ENCODE measurements at regions not wholly inside any gene's neighbourhood (a gene's known extent, or its start where the extent isn't known, plus 50 kb on each side); places are given as distances from the start of the nearest gene placed in this dataset.
"Not testable (repeated sequence)": the region's sequence is repeated elsewhere in the genome, so short reads cannot be mapped to it uniquely, and the experiment has no call there.

- CTCF ChIA-PET, result no interaction called here
- POLR2A ChIA-PET, result no interaction called here
- no peak overlapping the region for H3K4me3 ChIP-seq (ENCODE audit: low read depth, low read length)
- no peak for TF ChIP-seq CTCF (IDR thresholded peaks at IDR 0.05; ENCODE audit: insufficient read depth, low read length, missing control alignments)
- no peak for DNase-seq (ENCODE audit: low read depth, low spot score)
These were observed 141.6 kb upstream of the NBPF11 start for GRCh38 chr1:148293651-148294050.

GRCh38 chr1:148292915-148293314, 140.8 kb upstream of the NBPF11 start:
- no peak for DNase-seq (ENCODE audit: low read depth, low spot score)
- TF ChIP-seq CTCF (IDR thresholded peaks at IDR 0.05; ENCODE audit: insufficient read depth, low read length, missing control alignments), result no peak
- H3K4me3 ChIP-seq (ENCODE audit: low read depth, low read length), result no peak overlapping the region
- ChIA-PET POLR2A (no interaction called here), CTCF (no interaction called here)

GRCh38 chr1:148290881-148291280, 138.8 kb upstream of the NBPF11 start:
- no peak overlapping the region for H3K4me3 ChIP-seq (ENCODE audit: low read depth, low read length)
- ChIA-PET CTCF (no interaction called here), POLR2A (no interaction called here)
- DNase-seq (ENCODE audit: low read depth, low spot score), result no peak
- no peak for TF ChIP-seq CTCF (IDR thresholded peaks at IDR 0.05; ENCODE audit: insufficient read depth, low read length, missing control alignments)

DNA sequence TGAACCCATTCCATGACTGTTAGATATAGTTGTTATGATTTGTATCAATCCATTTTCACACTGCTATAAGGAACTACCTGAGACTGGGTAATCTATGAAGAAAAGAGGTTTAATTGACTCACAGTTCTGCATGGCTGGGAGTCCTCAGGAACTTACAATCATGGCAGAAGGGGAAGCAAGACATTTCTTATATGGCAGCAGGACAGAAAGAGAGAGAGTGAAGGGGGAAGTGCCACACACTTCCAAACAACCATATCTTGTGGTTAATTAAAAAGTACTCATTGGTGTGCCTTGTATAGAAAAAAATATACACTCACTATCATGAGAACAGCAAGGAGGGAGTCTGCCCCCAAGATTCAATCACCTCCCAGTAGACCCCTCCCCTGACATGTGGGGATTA, 137.6 kb upstream of the NBPF11 start:
- CTCF ChIA-PET, result no interaction called here
- POLR2A ChIA-PET, result no interaction called here

DNA sequence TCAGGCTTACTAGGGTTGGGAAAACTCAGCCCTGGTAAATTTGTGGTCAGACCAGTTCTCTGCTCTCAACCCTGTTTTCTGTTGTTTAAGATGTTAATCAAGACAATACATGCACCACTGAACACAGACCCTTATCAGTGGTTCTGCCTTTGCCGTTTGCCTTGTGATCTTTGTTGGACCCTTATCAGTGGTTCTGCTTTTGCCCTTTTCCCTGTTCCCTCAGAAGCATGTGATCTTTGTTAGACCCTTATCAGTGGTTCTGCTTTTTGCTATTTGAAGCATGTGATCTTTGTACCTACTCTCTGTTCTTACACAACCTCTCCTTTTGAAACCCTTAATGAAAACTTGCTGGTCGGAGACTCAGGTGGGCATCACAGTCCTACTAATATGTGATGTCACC, 133.9 kb upstream of the NBPF11 start:
- DNase-seq (ENCODE audit: low read depth, low spot score); CTCF ChIA-PET: not testable (repeated sequence)

More for the DNA sequence above, 137.6 kb upstream of the NBPF11 start:
- no peak for TF ChIP-seq CTCF (IDR thresholded peaks at IDR 0.05; ENCODE audit: insufficient read depth, low read length, missing control alignments)
- no peak overlapping the region for H3K4me3 ChIP-seq (ENCODE audit: low read depth, low read length)
- no peak for DNase-seq (ENCODE audit: low read depth, low spot score)

GRCh38 chr1:148280831-148281572, 128.9 kb upstream of the NBPF11 start:
- POLR2A ChIA-PET; DNase-seq (ENCODE audit: low read depth, low spot score); CTCF ChIA-PET: not testable (repeated sequence)
- H3K4me3 ChIP-seq (ENCODE audit: low read depth, low read length), result peak overlapping the region; percentile 54

More for the DNA sequence above, 133.9 kb upstream of the NBPF11 start:
- H3K4me3 ChIP-seq (ENCODE audit: low read depth, low read length); POLR2A ChIA-PET: not testable (repeated sequence)

GRCh38 chr1:148279002-148279542, 127.0 kb upstream of the NBPF11 start:
- H3K4me3 ChIP-seq (ENCODE audit: low read depth, low read length); DNase-seq (ENCODE audit: low read depth, low spot score); POLR2A ChIA-PET; CTCF ChIA-PET: not testable (repeated sequence)

DNA sequence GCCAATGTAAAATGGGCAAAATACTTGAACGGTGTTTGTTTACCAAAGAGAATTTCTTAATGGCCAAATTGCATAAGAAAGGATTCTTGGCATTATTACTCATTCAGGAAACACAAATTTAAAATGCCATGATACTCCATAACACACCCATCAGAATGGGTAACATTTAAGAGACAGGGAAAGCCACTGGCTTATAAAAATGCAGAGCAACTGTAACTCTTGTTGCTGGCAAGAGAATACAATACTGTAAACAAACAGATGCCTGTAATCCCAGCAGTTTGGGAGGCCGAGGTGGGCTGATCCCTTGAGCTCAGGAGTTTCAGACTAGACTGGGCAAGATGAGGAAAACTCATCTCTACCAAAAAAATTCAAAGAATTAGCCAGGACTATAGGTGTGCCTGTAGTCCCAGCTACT, 125.8 kb upstream of the NBPF11 start:
- H3K4me3 ChIP-seq (ENCODE audit: low read depth, low read length); POLR2A ChIA-PET; DNase-seq (ENCODE audit: low read depth, low spot score); CTCF ChIA-PET: not testable (repeated sequence)

DNA sequence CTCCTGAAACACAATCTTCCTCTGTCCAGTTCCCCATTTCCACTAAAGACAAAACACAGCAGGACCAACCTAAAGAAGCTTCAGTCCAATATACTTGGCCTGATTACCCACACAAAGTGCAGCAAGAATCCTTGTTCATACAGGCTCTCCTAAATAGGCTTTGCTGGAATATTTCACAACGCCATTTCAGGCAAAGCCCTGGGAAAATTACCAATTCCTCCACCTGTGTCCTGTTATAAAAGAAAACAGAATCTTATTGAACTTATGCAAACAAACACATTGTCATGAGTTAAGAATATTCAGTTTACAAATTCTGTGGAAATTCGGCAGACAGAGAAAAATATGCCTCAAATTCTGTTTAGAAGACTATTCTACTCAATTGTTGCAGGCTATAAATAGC, 115.0 kb upstream of the NBPF11 start:
- POLR2A ChIA-PET; DNase-seq (ENCODE audit: low read depth, low spot score); H3K4me3 ChIP-seq (ENCODE audit: low read depth, low read length); CTCF ChIA-PET: not testable (repeated sequence)
